ENCODE measurements at regions not wholly inside any gene's neighbourhood (a gene's known extent, or its start where the extent isn't known, plus 50 kb on each side); places are given as distances from the start of the nearest gene placed in this dataset.
"Not testable (repeated sequence)": the region's sequence is repeated elsewhere in the genome, so short reads cannot be mapped to it uniquely, and the experiment has no call there.

GRCh38 chr6:1001655-1002349 lies 308.9 kb upstream of the EXOC2 start:
- DNase-seq (ENCODE audit: low spot score) = no peak

GRCh38 chr6:999552-999951 lies 306.6 kb upstream of the EXOC2 start:
- no peak for DNase-seq (ENCODE audit: low spot score)

- no peak for DNase-seq (ENCODE audit: low spot score)
Observed at GRCh38 chr6:998551-998950, 305.6 kb upstream of the EXOC2 start.

- DNase-seq (ENCODE audit: low spot score) = no peak
Observed at GRCh38 chr6:996271-996852, 303.4 kb upstream of the EXOC2 start.

- no peak for DNase-seq (ENCODE audit: low spot score)
Observed at GRCh38 chr6:991192-991591, 298.3 kb upstream of the EXOC2 start.

GRCh38 chr6:984031-984430 lies 291.1 kb upstream of the EXOC2 start:
- DNase-seq (ENCODE audit: low spot score) = no peak

GRCh38 chr6:978937-979685 lies 286.2 kb upstream of the EXOC2 start:
- no peak for DNase-seq (ENCODE audit: low spot score)

GRCh38 chr6:977226-977625 lies 284.3 kb upstream of the EXOC2 start:
- not testable (repeated sequence) for DNase-seq (ENCODE audit: low spot score)

GRCh38 chr6:971981-972640 lies 279.2 kb upstream of the EXOC2 start:
- no peak for DNase-seq (ENCODE audit: low spot score)

- DNase-seq (ENCODE audit: low spot score) = no peak
Observed at GRCh38 chr6:968791-969190, 275.9 kb upstream of the EXOC2 start.

- no peak for DNase-seq (ENCODE audit: low spot score)
Observed at GRCh38 chr6:967701-968100, 274.8 kb upstream of the EXOC2 start.

- DNase-seq (ENCODE audit: low spot score) = no peak
Observed at GRCh38 chr6:965343-965742, 272.4 kb upstream of the EXOC2 start.

- no peak for DNase-seq (ENCODE audit: low spot score)
Observed at GRCh38 chr6:963456-963855, 270.5 kb upstream of the EXOC2 start.

GRCh38 chr6:961407-961960 lies 268.5 kb upstream of the EXOC2 start:
- no peak for DNase-seq (ENCODE audit: low spot score)

- no peak for DNase-seq (ENCODE audit: low spot score)
Observed at GRCh38 chr6:960356-960755, 267.4 kb upstream of the EXOC2 start.

- DNase-seq (ENCODE audit: low spot score) = no peak
Observed at GRCh38 chr6:958488-958887, 265.5 kb upstream of the EXOC2 start.

- no peak for DNase-seq (ENCODE audit: low spot score)
Observed at GRCh38 chr6:951399-952181, 258.7 kb upstream of the EXOC2 start.

- DNase-seq (ENCODE audit: low spot score) = no peak
Observed at GRCh38 chr6:947235-947934, 254.4 kb upstream of the EXOC2 start.

- no peak for DNase-seq (ENCODE audit: low spot score)
Observed at GRCh38 chr6:946546-946945, 253.6 kb upstream of the EXOC2 start.

- DNase-seq (ENCODE audit: low spot score) = no peak
Observed at GRCh38 chr6:939526-940252, 246.8 kb upstream of the EXOC2 start.
